Esophagus squamous epithelium (tissue), 4 donors: ENCODE measurements at regions not wholly inside any gene's neighbourhood (a gene's known extent, or its start where the extent isn't known, plus 50 kb on each side); places are given as distances from the start of the nearest gene placed in this dataset.

Source experiments
- POLR2A ChIP-seq, 4 donors: fragments of 450-650 bp; IDR thresholded peaks; one replicate each; pipeline ENCODE4 v1.6.1; 2017; ENCODE audit warnings: antibody characterized with exemption in 4 of 4, mild to moderate bottlenecking in 4 of 4, moderate library complexity in 3 of 4
- TF ChIP-seq, protein P1 (sequence below), 6 experiments: fragments of 450-650 bp in 4 of 6; fragments of 200-600 bp in 2 of 6; sonication (generic) in 2 of 6; IDR thresholded peaks; one replicate each; pipeline ENCODE4 v1.5.1; 2016 to 2019; ENCODE audit warnings: antibody characterized with exemption in 6 of 6, mild to moderate bottlenecking in 4 of 6, moderate library complexity in 4 of 6

DNA sequence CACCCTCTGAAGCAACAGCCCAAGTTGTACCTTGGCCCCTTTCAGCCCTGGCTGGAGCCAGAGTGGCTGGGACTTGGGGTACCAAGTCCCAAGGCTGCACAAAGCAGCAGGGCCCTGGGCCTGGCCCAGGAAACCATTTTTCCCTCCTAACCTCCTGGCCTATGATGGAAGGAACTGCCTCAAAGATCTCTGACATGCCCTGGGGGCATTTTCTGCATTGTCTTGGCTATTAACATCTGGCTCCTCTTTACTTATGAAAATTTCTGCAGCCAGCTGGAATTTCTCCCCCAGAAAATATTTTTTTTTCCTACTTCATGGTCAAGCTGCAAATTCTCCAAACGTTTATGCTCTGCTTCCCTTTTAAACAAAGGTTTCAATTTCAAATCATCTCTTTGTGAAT, 269.4 kb upstream of the CDYL start:
- TF ChIP-seq, protein P1, sequence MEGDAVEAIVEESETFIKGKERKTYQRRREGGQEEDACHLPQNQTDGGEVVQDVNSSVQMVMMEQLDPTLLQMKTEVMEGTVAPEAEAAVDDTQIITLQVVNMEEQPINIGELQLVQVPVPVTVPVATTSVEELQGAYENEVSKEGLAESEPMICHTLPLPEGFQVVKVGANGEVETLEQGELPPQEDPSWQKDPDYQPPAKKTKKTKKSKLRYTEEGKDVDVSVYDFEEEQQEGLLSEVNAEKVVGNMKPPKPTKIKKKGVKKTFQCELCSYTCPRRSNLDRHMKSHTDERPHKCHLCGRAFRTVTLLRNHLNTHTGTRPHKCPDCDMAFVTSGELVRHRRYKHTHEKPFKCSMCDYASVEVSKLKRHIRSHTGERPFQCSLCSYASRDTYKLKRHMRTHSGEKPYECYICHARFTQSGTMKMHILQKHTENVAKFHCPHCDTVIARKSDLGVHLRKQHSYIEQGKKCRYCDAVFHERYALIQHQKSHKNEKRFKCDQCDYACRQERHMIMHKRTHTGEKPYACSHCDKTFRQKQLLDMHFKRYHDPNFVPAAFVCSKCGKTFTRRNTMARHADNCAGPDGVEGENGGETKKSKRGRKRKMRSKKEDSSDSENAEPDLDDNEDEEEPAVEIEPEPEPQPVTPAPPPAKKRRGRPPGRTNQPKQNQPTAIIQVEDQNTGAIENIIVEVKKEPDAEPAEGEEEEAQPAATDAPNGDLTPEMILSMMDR (IDR thresholded peaks at IDR 0.05): no peak
- no peak for TF ChIP-seq POLR2A (IDR thresholded peaks at IDR 0.05)
